GM12878 (cell line): ENCODE measurements at regions not wholly inside any gene's neighbourhood (a gene's known extent, or its start where the extent isn't known, plus 50 kb on each side); places are given as distances from the start of the nearest gene placed in this dataset.

Experiments used
- ATAC-seq: fragments of 200-7000 bp; cut with Tn5 transposase; 3 replicates; pipeline ENCODE4 v1.9.1; 2020; ENCODE audit warnings: mild to moderate bottlenecking, moderate library complexity
- BruUV-seq: library from RNA; stranded (reverse); fragments of 400-500 nt; replicated peaks from 2 replicates; lab custom pipeline; 2021; lab: Mats Ljungman, UMichigan
- CTCF ChIA-PET: fragments of 300-600 bp; sonication (Branson Sonifier 250); formaldehyde crosslinking; extraction: SDS; loops from one replicate; lab custom pipeline; 2021; ENCODE audit warnings: inconsistent platforms; lab: Yijun Ruan, JAX
- POLR2A ChIA-PET: fragments of 350-600 bp; formaldehyde crosslinking; extraction: SDS; loops from one replicate; lab custom pipeline; 2021; ENCODE audit warnings: inconsistent platforms; lab: Charles Lee
- RAD21 ChIA-PET: fragments of 300-600 bp; sonication (Branson Sonifier 250); formaldehyde crosslinking; loops from one replicate; lab custom pipeline; 2023; ENCODE audit warnings: antibody characterized with exemption; ENCODE audit not compliant: unreplicated experiment; lab: Charles Lee
- SMC1A ChIA-PET: fragments of 300-600 bp; sonication (Branson Sonifier 250); formaldehyde crosslinking; loops from one replicate; lab custom pipeline; 2023; ENCODE audit not compliant: unreplicated experiment, uncharacterized antibody; lab: Charles Lee
- DNase-seq: peaks from one replicate; pipeline ENCODE4 v3.0.0-alpha.2; 2011; ENCODE audit warnings: low read depth, low spot score
- FAIRE-seq: peaks from 3 replicates; lab custom pipeline; 2011; peaks lifted over from hg19 to GRCh38; lab: Jason Lieb, UNC
- H2AFZ ChIP-seq: 2 replicates; pipeline ENCODE4 v1.6.0; 2011; ENCODE audit warnings: low read depth, low read length, control low read depth; ENCODE audit not compliant: control insufficient read depth
- H3K27ac ChIP-seq: 2 replicates; pipeline ENCODE4 v1.5.1; 2011; ENCODE audit warnings: control low read depth; ENCODE audit not compliant: control insufficient read depth, insufficient read depth
- H3K27me3 ChIP-seq, 2 experiments: replicated peaks in 1 of 2; 2 replicates each; pipeline versions ENCODE4 v1.6.0 to v1.6.1; 2011; ENCODE audit warnings: low read length in 1 of 2; ENCODE audit not compliant: control insufficient read depth in 2 of 2, insufficient read depth in 2 of 2
- H3K36me3 ChIP-seq, 2 experiments: 2 replicates each; pipeline ENCODE4 v1.5.1; 2011; ENCODE audit warnings: low read length in 1 of 2; ENCODE audit not compliant: control insufficient read depth in 2 of 2, insufficient read depth in 2 of 2
- H3K4me1 ChIP-seq: 2 replicates; pipeline ENCODE4 v1.6.1; 2011; ENCODE audit warnings: mild to moderate bottlenecking, low read length, moderate library complexity, mixed read lengths; ENCODE audit not compliant: control insufficient read depth, insufficient read depth
- H3K4me2 ChIP-seq: 2 replicates; pipeline ENCODE4 v1.6.0; 2011; ENCODE audit warnings: control low read depth; ENCODE audit not compliant: control insufficient read depth, insufficient read depth
- H3K4me3 ChIP-seq: fragments of 200-600 bp; sonication (generic); 2 replicates; pipeline ENCODE4 v1.5.1; 2016
- H3K79me2 ChIP-seq: 2 replicates; pipeline ENCODE4 v1.6.0; 2011; ENCODE audit warnings: low read length; ENCODE audit not compliant: control insufficient read depth, insufficient read depth
- H3K9ac ChIP-seq: 2 replicates; pipeline ENCODE4 v1.8.0; 2011; ENCODE audit warnings: low read length, control low read depth, mixed read lengths; ENCODE audit not compliant: control insufficient read depth, insufficient read depth
- H3K9me3 ChIP-seq: replicated peaks from 3 replicates; pipeline ENCODE4 v1.5.1; 2011; ENCODE audit warnings: mild to moderate bottlenecking, low read length; ENCODE audit not compliant: control insufficient read depth, insufficient read depth
- H4K20me1 ChIP-seq: 2 replicates; pipeline ENCODE4 v1.6.0; 2011; ENCODE audit not compliant: control insufficient read depth, insufficient read depth
- BRCA1 ChIP-seq: IDR thresholded peaks from 2 replicates; pipeline ENCODE4 v1.6.1; 2011; ENCODE audit warnings: low read depth, low read length, improper control_type of control experiment
- HDAC6 ChIP-seq: fragments of 200-600 bp; sonication (generic); IDR thresholded peaks from one replicate; pipeline ENCODE4 v1.8.0; 2017; ENCODE audit warnings: antibody characterized with exemption; ENCODE audit not compliant: unreplicated experiment
- IKZF1 ChIP-seq: fragments of 450-650 bp; conservative IDR thresholded peaks from 2 replicates; pipeline ENCODE4 v1.6.1; 2017; ENCODE audit warnings: antibody characterized with exemption, mild to moderate bottlenecking
- LARP7 ChIP-seq: fragments of 450-650 bp; IDR thresholded peaks from 2 replicates; pipeline ENCODE4 v1.6.1; 2017; ENCODE audit warnings: mild to moderate bottlenecking
- NR2C2 ChIP-seq: IDR thresholded peaks from 2 replicates; pipeline ENCODE4 v1.6.1; 2011; ENCODE audit warnings: borderline replicate concordance, low read depth; ENCODE audit not compliant: control insufficient read depth, insufficient read length
- PAX8 ChIP-seq: fragments of 450-650 bp; IDR thresholded peaks from 2 replicates; pipeline ENCODE4 v1.6.1; 2017; ENCODE audit warnings: mild to moderate bottlenecking, moderate library complexity
- RAD21 ChIP-seq: IDR thresholded peaks from 2 replicates; pipeline ENCODE4 v1.6.1; 2011; ENCODE audit warnings: mild to moderate bottlenecking, low read depth, low read length, moderate library complexity; ENCODE audit not compliant: insufficient read depth
- SIN3A ChIP-seq: IDR thresholded peaks from 2 replicates; pipeline ENCODE4 v1.6.1; 2012; ENCODE audit warnings: low read depth, low read length, improper control_type of control experiment
- TBL1XR1 ChIP-seq: IDR thresholded peaks from 2 replicates; pipeline ENCODE4 v1.6.1; 2012; ENCODE audit warnings: low read depth, low read length, improper control_type of control experiment
- WGBS: methylation state at CpG from one replicate; pipeline ENCODE4 v1.1.6; 2016; ENCODE audit warnings: low lambda C conversion rate; ENCODE audit not compliant: insufficient replicate concordance, insufficient coverage; ENCODE audit errors: missing lambda C conversion rate; 5-methylcytosine and 5-hydroxymethylcytosine counted together
- in situ Hi-C: fragments of 300-500 bp; cut with MboI; formaldehyde crosslinking; loops from 9 replicates; pipeline ENCODE4 v1.14.3; 2018; ENCODE audit warnings: mixed read lengths
- intact Hi-C: fragments of 100-400 bp; cut with micrococcal nuclease; formaldehyde crosslinking; loops from one replicate; pipeline ENCODE4 v1.14.2; 2022; ENCODE audit not compliant: unreplicated experiment
- TF ChIP-seq, protein P1 (sequence below): fragments of 150-350 bp; IDR thresholded peaks from 2 replicates; pipeline ENCODE4 v1.6.1; 2014; ENCODE audit warnings: mild to moderate bottlenecking, low read depth, low read length
- TF ChIP-seq, protein P2 (sequence below): fragments of 450-650 bp; IDR thresholded peaks from 2 replicates; pipeline ENCODE4 v1.6.1; 2016; ENCODE audit warnings: mild to moderate bottlenecking
- TF ChIP-seq, protein P3 (sequence below): fragments of 450-650 bp; IDR thresholded peaks from 2 replicates; pipeline ENCODE4 v1.6.1; 2017; ENCODE audit warnings: mild to moderate bottlenecking, moderate library complexity

DNA sequence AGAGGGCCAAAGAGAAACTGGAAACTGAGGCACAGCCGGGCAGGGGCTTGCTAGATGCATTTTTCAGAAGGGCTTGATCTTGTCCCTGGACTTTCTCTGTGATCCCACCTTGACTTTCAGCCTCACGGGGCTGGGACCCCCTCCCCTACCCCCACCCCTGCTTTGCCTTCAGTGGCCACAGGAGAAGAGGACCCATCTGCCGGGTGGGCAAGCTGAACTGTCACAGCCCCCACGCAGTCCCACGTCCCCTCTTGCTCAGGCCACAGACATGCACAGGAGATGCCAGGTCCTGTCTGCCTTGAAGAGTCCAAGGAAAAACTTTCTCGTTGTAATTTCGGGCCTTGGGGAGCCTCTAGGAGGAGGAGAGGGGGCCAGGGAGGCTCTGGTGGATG is 158.9 kb downstream of the KIF26A start:
- FAIRE-seq = no peak
- intact Hi-C loops = no loop called here
- BruUV-seq = no TSS peak

DNA sequence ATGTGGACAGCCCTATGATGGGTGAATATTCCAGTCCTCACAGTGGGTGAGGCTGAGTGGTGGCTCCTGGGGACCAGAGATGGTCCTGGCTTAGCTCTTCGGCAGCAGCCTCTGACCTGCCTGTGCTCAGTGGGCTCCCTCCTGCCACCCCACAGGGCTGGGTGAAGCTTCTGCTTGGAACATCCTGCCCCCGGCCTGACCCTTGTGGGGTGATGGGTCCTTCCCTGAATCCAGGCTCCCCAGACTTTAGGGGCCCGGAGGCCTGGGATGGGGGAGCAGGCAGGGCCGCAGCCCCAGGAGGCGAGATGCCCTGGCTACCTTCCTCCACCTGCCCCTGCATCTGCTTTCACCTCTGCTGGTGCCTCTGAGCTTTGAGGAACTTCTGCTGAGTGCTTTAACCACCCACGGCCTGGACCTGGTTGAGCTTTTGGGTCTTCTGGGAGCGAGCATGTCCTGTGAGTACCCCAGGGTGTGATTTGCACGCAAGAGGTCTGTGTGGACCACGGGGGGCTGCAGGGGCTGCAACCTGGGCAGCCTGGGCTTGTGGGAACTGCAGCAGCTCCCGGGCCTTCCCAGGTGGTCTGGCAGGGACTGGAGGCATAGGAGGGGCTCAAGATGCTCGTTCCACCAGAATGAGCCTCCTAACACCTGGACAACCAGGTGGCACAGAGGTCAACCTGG is 159.5 kb downstream of the KIF26A start:
- DNase-seq = no peak
- ATAC-seq = no peak
- H2AFZ ChIP-seq = no peak overlapping the region
- ChIA-PET SMC1A (no interaction called here), RAD21 (no interaction called here), CTCF (no interaction called here)
- H3K9ac ChIP-seq = no peak overlapping the region
- no peak for FAIRE-seq
- no peak overlapping the region for H3K4me2 ChIP-seq
- no peaks in the 10 kb centered on the region for H3K79me2 ChIP-seq
- H4K20me1 ChIP-seq = no peaks in the 10 kb centered on the region
- in situ Hi-C loops = no loop called here
- no peaks in the 10 kb centered on the region for H3K4me1 ChIP-seq
- H3K4me3 ChIP-seq = no peak overlapping the region
- no peak overlapping the region for H3K27ac ChIP-seq
- TF ChIP-seq SIN3A (no peak), PAX8 (no peak), LARP7 (no peak), RAD21 (no peak), NR2C2 (no peak), BRCA1 (no peak)
- TF ChIP-seq, protein P1, sequence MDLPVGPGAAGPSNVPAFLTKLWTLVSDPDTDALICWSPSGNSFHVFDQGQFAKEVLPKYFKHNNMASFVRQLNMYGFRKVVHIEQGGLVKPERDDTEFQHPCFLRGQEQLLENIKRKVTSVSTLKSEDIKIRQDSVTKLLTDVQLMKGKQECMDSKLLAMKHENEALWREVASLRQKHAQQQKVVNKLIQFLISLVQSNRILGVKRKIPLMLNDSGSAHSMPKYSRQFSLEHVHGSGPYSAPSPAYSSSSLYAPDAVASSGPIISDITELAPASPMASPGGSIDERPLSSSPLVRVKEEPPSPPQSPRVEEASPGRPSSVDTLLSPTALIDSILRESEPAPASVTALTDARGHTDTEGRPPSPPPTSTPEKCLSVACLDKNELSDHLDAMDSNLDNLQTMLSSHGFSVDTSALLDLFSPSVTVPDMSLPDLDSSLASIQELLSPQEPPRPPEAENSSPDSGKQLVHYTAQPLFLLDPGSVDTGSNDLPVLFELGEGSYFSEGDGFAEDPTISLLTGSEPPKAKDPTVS = no peak
- TF ChIP-seq, protein P2, sequence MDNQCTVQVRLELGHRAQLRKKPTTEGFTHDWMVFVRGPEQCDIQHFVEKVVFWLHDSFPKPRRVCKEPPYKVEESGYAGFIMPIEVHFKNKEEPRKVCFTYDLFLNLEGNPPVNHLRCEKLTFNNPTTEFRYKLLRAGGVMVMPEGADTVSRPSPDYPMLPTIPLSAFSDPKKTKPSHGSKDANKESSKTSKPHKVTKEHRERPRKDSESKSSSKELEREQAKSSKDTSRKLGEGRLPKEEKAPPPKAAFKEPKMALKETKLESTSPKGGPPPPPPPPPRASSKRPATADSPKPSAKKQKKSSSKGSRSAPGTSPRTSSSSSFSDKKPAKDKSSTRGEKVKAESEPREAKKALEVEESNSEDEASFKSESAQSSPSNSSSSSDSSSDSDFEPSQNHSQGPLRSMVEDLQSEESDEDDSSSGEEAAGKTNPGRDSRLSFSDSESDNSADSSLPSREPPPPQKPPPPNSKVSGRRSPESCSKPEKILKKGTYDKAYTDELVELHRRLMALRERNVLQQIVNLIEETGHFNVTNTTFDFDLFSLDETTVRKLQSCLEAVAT = no peak
- TF ChIP-seq, protein P3, sequence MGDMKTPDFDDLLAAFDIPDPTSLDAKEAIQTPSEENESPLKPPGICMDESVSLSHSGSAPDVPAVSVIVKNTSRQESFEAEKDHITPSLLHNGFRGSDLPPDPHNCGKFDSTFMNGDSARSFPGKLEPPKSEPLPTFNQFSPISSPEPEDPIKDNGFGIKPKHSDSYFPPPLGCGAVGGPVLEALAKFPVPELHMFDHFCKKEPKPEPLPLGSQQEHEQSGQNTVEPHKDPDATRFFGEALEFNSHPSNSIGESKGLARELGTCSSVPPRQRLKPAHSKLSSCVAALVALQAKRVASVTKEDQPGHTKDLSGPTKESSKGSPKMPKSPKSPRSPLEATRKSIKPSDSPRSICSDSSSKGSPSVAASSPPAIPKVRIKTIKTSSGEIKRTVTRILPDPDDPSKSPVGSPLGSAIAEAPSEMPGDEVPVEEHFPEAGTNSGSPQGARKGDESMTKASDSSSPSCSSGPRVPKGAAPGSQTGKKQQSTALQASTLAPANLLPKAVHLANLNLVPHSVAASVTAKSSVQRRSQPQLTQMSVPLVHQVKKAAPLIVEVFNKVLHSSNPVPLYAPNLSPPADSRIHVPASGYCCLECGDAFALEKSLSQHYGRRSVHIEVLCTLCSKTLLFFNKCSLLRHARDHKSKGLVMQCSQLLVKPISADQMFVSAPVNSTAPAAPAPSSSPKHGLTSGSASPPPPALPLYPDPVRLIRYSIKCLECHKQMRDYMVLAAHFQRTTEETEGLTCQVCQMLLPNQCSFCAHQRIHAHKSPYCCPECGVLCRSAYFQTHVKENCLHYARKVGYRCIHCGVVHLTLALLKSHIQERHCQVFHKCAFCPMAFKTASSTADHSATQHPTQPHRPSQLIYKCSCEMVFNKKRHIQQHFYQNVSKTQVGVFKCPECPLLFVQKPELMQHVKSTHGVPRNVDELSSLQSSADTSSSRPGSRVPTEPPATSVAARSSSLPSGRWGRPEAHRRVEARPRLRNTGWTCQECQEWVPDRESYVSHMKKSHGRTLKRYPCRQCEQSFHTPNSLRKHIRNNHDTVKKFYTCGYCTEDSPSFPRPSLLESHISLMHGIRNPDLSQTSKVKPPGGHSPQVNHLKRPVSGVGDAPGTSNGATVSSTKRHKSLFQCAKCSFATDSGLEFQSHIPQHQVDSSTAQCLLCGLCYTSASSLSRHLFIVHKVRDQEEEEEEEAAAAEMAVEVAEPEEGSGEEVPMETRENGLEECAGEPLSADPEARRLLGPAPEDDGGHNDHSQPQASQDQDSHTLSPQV = no peak
- TF ChIP-seq, all 136 proteins: peak for 0
- Histone ChIP-seq H3K27me3 (no peaks in the 10 kb centered on the region), H3K9me3 (no peaks in the 10 kb centered on the region), H3K36me3 (no peaks in the 10 kb centered on the region)
- no TSS peak for BruUV-seq
- POLR2A ChIA-PET = no interaction called here
- 19% methylated on average over 10 of the region's 11 CpGs for WGBS
- intact Hi-C loops = no loop called here

More for the DNA sequence above, 158.9 kb downstream of the KIF26A start:
- CTCF ChIA-PET = no interaction called here
- H3K27me3 ChIP-seq = no peaks in the 10 kb centered on the region
- no peaks in the 10 kb centered on the region for H3K36me3 ChIP-seq
- H3K9me3 ChIP-seq = no peaks in the 10 kb centered on the region
- H3K4me1 ChIP-seq = no peaks in the 10 kb centered on the region
- no peaks in the 10 kb centered on the region for H4K20me1 ChIP-seq
- H3K4me2 ChIP-seq = no peak overlapping the region
- no peak for ATAC-seq
- POLR2A ChIA-PET = no interaction called here
- WGBS = 8% methylated on average over 7 of the region's 7 CpGs
- SMC1A ChIA-PET = no interaction called here
- H3K9ac ChIP-seq = no peak overlapping the region
- H3K79me2 ChIP-seq = no peaks in the 10 kb centered on the region
- TF ChIP-seq IKZF1 (no peak), HDAC6 (no peak), TBL1XR1 (no peak)
- no peak overlapping the region for H3K27ac ChIP-seq
- in situ Hi-C loops = no loop called here
- RAD21 ChIA-PET = no interaction called here
- no peak for DNase-seq
- no peak overlapping the region for H3K4me3 ChIP-seq
- no peak overlapping the region for H2AFZ ChIP-seq
